Activated CD8-positive, alpha-beta T cell treated with anti-CD3 and anti-CD28 coated beads for 36 hours (primary cell): ENCODE measurements at regions not wholly inside any gene's neighbourhood (a gene's known extent, or its start where the extent isn't known, plus 50 kb on each side); places are given as distances from the start of the nearest gene placed in this dataset.
A peak's percentile ranks its signal among the peaks of the same experiment; 100 is the strongest.

Experiments used
- ATAC-seq: fragments of 200-7000 bp; cut with Tn5 transposase; one replicate; pipeline ENCODE4 v1.10.0; 2021; ENCODE audit warnings: mild to moderate bottlenecking, moderate library complexity
- CTCF ChIA-PET: fragments of 350-600 bp; sonication (Branson Sonifier 250); formaldehyde crosslinking; loops from one replicate; lab custom pipeline; 2021; ENCODE audit warnings: antibody characterized with exemption; lab: Charles Lee
- POLR2A ChIA-PET: fragments of 350-600 bp; sonication (Branson Sonifier 250); formaldehyde crosslinking; loops from one replicate; lab custom pipeline; 2021; ENCODE audit warnings: antibody characterized with exemption; lab: Charles Lee
- DNase-seq: peaks from one replicate; pipeline ENCODE4 v3.0.0-alpha.2; 2020
- H3K27ac Mint-ChIP-seq: one replicate; pipeline ENCODE4 v1.8.0; 2021; ENCODE audit warnings: mild to moderate bottlenecking, mixed read lengths
- H3K27me3 Mint-ChIP-seq: one replicate; pipeline ENCODE4 v1.8.0; 2021; ENCODE audit warnings: mixed read lengths
- H3K36me3 Mint-ChIP-seq: one replicate; pipeline ENCODE4 v1.8.0; 2021; ENCODE audit warnings: low read depth, mixed read lengths
- H3K4me1 Mint-ChIP-seq: one replicate; pipeline ENCODE4 v1.8.0; 2021; ENCODE audit warnings: low read depth, mixed read lengths
- H3K4me3 Mint-ChIP-seq: one replicate; pipeline ENCODE4 v1.8.0; 2021; ENCODE audit warnings: mild to moderate bottlenecking, moderate library complexity, mixed read lengths
- H3K9me3 Mint-ChIP-seq: one replicate; pipeline ENCODE4 v1.8.0; 2021; ENCODE audit warnings: mixed read lengths
- CTCF ChIP-seq: fragments of 200-600 bp; IDR thresholded peaks from one replicate; pipeline ENCODE4 v1.8.0; 2022; ENCODE audit warnings: antibody characterized with exemption, mild to moderate bottlenecking
- intact Hi-C: fragments of 100-400 bp; cut with micrococcal nuclease; formaldehyde crosslinking; loops from one replicate; pipeline ENCODE4 v1.10.0; 2022

GRCh38 chr2:181334158-181334826 is 122.9 kb upstream of the ITGA4 start:
- intact Hi-C loops = no loop called here
- CTCF ChIA-PET = interaction anchor here (0.9 kb wide), 1 partner anchor 10 kb away, joined by 3 read pairs; no protein-coding TSS in a partner anchor

GRCh38 chr2:181340891-181341290 is 116.3 kb upstream of the ITGA4 start:
- ChIA-PET POLR2A (interaction anchor here (1.0 kb wide), 1 partner anchor 17 kb away, joined by 3 read pairs; no protein-coding TSS in a partner anchor), CTCF (no interaction called here)
- Mint-ChIP-seq H3K4me3 (no peak overlapping the region), H3K4me1 (peaks cover 4% of the 10 kb centered on the region), H3K36me3 (peaks cover 10% of the 10 kb centered on the region), H3K9me3 (peaks cover 3% of the 10 kb centered on the region), H3K27me3 (no peaks in the 10 kb centered on the region), H3K27ac (no peak overlapping the region)
- DNase-seq (no peak), ATAC-seq (no peak)
- intact Hi-C loops = no loop called here
- no peak for TF ChIP-seq CTCF

More at GRCh38 chr2:181334158-181334826, 122.9 kb upstream of the ITGA4 start:
- ATAC-seq (peak; percentile 81), DNase-seq (no peak)
- Mint-ChIP-seq H3K9me3 (peaks cover 4% of the 10 kb centered on the region), H3K4me1 (peaks cover 20% of the 10 kb centered on the region), H3K27ac (peak overlapping the region; percentile 62), H3K4me3 (no peak overlapping the region), H3K36me3 (peaks cover 3% of the 10 kb centered on the region), H3K27me3 (no peaks in the 10 kb centered on the region)
- TF ChIP-seq CTCF = no peak
- POLR2A ChIA-PET = interaction anchor here (1.0 kb wide), 1 partner anchor 12 kb away, joined by 3 read pairs; no protein-coding TSS in a partner anchor

- peaks cover 14% of the 10 kb centered on the region for H3K36me3 Mint-ChIP-seq
- DNase-seq (no peak), ATAC-seq (no peak)
- intact Hi-C loops = no loop called here
- peaks cover 4% of the 10 kb centered on the region for H3K4me1 Mint-ChIP-seq
- H3K27me3 Mint-ChIP-seq = no peaks in the 10 kb centered on the region
- no peak for TF ChIP-seq CTCF
- H3K27ac Mint-ChIP-seq = no peak overlapping the region
- H3K9me3 Mint-ChIP-seq = peaks cover 3% of the 10 kb centered on the region
- CTCF ChIA-PET = no interaction called here
- H3K4me3 Mint-ChIP-seq = no peak overlapping the region
- POLR2A ChIA-PET = interaction anchor here (1.0 kb wide), 1 partner anchor 18 kb away, joined by 3 read pairs; no protein-coding TSS in a partner anchor
Observed at GRCh38 chr2:181341855-181342600, 115.2 kb upstream of the ITGA4 start.

GRCh38 chr2:181348107-181348837 is 108.9 kb upstream of the ITGA4 start:
- ChIA-PET POLR2A (no interaction called here), CTCF (interaction anchor here (1.3 kb wide), 1 partner anchor 9 kb away, joined by 3 read pairs; no protein-coding TSS in a partner anchor)
- intact Hi-C loops = no loop called here
- TF ChIP-seq CTCF = no peak
- Mint-ChIP-seq H3K27ac (no peak overlapping the region), H3K4me3 (no peak overlapping the region), H3K36me3 (peaks cover 6% of the 10 kb centered on the region), H3K27me3 (no peaks in the 10 kb centered on the region), H3K9me3 (no peaks in the 10 kb centered on the region), H3K4me1 (peaks cover 18% of the 10 kb centered on the region)
- peak; percentile 10 for DNase-seq
- peak; percentile 72 for ATAC-seq
